ENCODE measurements at regions not wholly inside any gene's neighbourhood (a gene's known extent, or its start where the extent isn't known, plus 50 kb on each side); places are given as distances from the start of the nearest gene placed in this dataset.

- no peak for TF ChIP-seq CTCF (IDR thresholded peaks at IDR 0.05; ENCODE audit: insufficient read depth, low read length, poor library complexity, severe bottlenecking)
- TF ChIP-seq EZH2phosphoT487 (conservative IDR thresholded peaks at IDR 0.05; ENCODE audit: low read length): no peak
Measured at GRCh38 chr6:104130343-104130742, 729.4 kb downstream of the HACE1 start.
